ENCODE measurements at regions not wholly inside any gene's neighbourhood (a gene's known extent, or its start where the extent isn't known, plus 50 kb on each side); places are given as distances from the start of the nearest gene placed in this dataset.

GRCh38 chr11:45017329-45017728 lies 66.6 kb upstream of the TP53I11 start:
- TF ChIP-seq CTCF (IDR thresholded peaks at IDR 0.05; ENCODE audit: insufficient read depth, low read length), result no peak
- TF ChIP-seq POLR2AphosphoS5 (IDR thresholded peaks at IDR 0.05; ENCODE audit: low read depth), result no peak

All from HL-60 (cell line).